ENCODE measurements at regions not wholly inside any gene's neighbourhood (a gene's known extent, or its start where the extent isn't known, plus 50 kb on each side); places are given as distances from the start of the nearest gene placed in this dataset.

GRCh38 chr4:74663631-74664030 lies 130.7 kb downstream of the BTC start:
- ATAC-seq (no peak), DNase-seq (no peak)
- intact Hi-C loops (cut with DNase I, micrococcal nuclease) = no loop called here

- DNase-seq (no peak), ATAC-seq (no peak)
- intact Hi-C loops (cut with DNase I, micrococcal nuclease) = no loop called here
Observed at GRCh38 chr4:74665346-74665745, 129.0 kb downstream of the BTC start.

GRCh38 chr4:74665876-74666275 lies 128.4 kb downstream of the BTC start:
- intact Hi-C loops (cut with DNase I, micrococcal nuclease) = no loop called here
- no peak for DNase-seq
- ATAC-seq = no peak

GRCh38 chr4:74667438-74667837 lies 126.9 kb downstream of the BTC start:
- DNase-seq (no peak), ATAC-seq (no peak)
- intact Hi-C loops (cut with DNase I, micrococcal nuclease) = no loop called here

GRCh38 chr4:74667944-74668343 lies 126.4 kb downstream of the BTC start:
- intact Hi-C loops (cut with DNase I, micrococcal nuclease) = no loop called here
- DNase-seq (no peak), ATAC-seq (peak; percentile 83)

GRCh38 chr4:74669702-74670101 lies 124.6 kb downstream of the BTC start:
- ATAC-seq (no peak), DNase-seq (no peak)
- intact Hi-C loops (cut with DNase I, micrococcal nuclease) = loop anchor here in 1 of 2 donors (10.0 kb wide), 1 partner anchor 475 kb away; no protein-coding TSS in a partner anchor

GRCh38 chr4:74670583-74670982 lies 123.7 kb downstream of the BTC start:
- intact Hi-C loops (cut with DNase I, micrococcal nuclease) = loop anchor here in 1 of 2 donors (10.0 kb wide), 1 partner anchor 476 kb away; no protein-coding TSS in a partner anchor
- ATAC-seq (no peak), DNase-seq (no peak)

GRCh38 chr4:74671080-74671698 lies 123.1 kb downstream of the BTC start:
- ATAC-seq (peak; percentile 54), DNase-seq (peak; percentile 47 to 58)
- intact Hi-C loops (cut with DNase I, micrococcal nuclease) = loop anchor here in 1 of 2 donors (10.0 kb wide), 1 partner anchor 476 kb away; no protein-coding TSS in a partner anchor

- intact Hi-C loops (cut with DNase I, micrococcal nuclease) = loop anchor here in 1 of 2 donors (2.0 to 10.0 kb wide), 2 partner anchors 302 to 480 kb away; no protein-coding TSS in a partner anchor
- DNase-seq = no peak
- no peak for ATAC-seq
Observed at GRCh38 chr4:74674750-74675149, 119.6 kb downstream of the BTC start.

GRCh38 chr4:74675673-74676279 lies 118.5 kb downstream of the BTC start:
- no peak for DNase-seq
- ATAC-seq = peak; percentile 90
- intact Hi-C loops (cut with DNase I, micrococcal nuclease) = loop anchor here in 1 of 2 donors (2.0 to 10.0 kb wide), 2 partner anchors 303 to 481 kb away; no protein-coding TSS in a partner anchor

GRCh38 chr4:74682567-74683359 lies 111.6 kb downstream of the BTC start:
- DNase-seq (no peak), ATAC-seq (peak; percentile 38)
- intact Hi-C loops (cut with DNase I, micrococcal nuclease) = loop anchor here in 1 of 2 donors (10.0 kb wide), 1 partner anchor 112 kb away; the partner anchor contains the start of gene BTC

GRCh38 chr4:74692972-74693371 lies 101.4 kb downstream of the BTC start:
- ATAC-seq = no peak
- intact Hi-C loops (cut with DNase I, micrococcal nuclease) = no loop called here
- DNase-seq = peak; percentile 7 to 50
